PC-9 (cell line): ENCODE measurements at regions not wholly inside any gene's neighbourhood (a gene's known extent, or its start where the extent isn't known, plus 50 kb on each side); places are given as distances from the start of the nearest gene placed in this dataset.

Experiments
- EZH2 ChIP-seq: fragments of 200-600 bp; sonication (generic); IDR thresholded peaks from 2 replicates; pipeline ENCODE4 v1.8.0; 2017; ENCODE audit warnings: antibody characterized with exemption, low read depth
- TF ChIP-seq, protein P1 (sequence below): fragments of 200-600 bp; sonication (generic); conservative IDR thresholded peaks from 2 replicates; pipeline ENCODE4 v1.6.1; 2017; ENCODE audit warnings: mixed run types, antibody characterized with exemption, mild to moderate bottlenecking, moderate library complexity

DNA sequence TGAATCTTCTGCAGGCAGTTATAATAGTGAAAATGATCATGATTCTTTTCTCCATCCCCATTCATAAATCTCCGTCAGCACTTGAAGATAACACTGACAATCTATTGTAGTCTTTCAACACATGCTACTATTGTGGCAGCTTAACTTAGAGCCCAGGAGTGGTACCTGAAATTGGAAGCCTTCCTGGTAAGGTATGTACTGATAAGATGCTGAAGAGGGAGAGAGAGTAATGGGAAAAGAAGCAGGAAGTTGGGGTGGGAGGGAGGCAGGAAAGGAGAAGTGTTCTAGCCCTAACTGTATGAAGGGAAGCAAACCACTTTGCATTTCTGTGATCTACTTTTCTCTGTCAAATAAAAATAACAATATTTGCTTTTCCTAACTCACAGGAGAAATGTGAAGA, 197.4 kb upstream of the RORA start:
- TF ChIP-seq, protein P1, sequence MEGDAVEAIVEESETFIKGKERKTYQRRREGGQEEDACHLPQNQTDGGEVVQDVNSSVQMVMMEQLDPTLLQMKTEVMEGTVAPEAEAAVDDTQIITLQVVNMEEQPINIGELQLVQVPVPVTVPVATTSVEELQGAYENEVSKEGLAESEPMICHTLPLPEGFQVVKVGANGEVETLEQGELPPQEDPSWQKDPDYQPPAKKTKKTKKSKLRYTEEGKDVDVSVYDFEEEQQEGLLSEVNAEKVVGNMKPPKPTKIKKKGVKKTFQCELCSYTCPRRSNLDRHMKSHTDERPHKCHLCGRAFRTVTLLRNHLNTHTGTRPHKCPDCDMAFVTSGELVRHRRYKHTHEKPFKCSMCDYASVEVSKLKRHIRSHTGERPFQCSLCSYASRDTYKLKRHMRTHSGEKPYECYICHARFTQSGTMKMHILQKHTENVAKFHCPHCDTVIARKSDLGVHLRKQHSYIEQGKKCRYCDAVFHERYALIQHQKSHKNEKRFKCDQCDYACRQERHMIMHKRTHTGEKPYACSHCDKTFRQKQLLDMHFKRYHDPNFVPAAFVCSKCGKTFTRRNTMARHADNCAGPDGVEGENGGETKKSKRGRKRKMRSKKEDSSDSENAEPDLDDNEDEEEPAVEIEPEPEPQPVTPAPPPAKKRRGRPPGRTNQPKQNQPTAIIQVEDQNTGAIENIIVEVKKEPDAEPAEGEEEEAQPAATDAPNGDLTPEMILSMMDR = no peak
- TF ChIP-seq EZH2 = no peak
